Stomach (tissue), 4 donors: ENCODE measurements at regions not wholly inside any gene's neighbourhood (a gene's known extent, or its start where the extent isn't known, plus 50 kb on each side); places are given as distances from the start of the nearest gene placed in this dataset.

Experiments used
- EP300 ChIP-seq: sonication (generic); formaldehyde crosslinking; IDR thresholded peaks from one replicate; pipeline ENCODE4 v1.6.1; 2017; ENCODE audit warnings: antibody characterized with exemption
- POLR2A ChIP-seq, 4 donors: fragments of 450-650 bp; IDR thresholded peaks; one replicate each; pipeline ENCODE4 v1.6.1; 2016; ENCODE audit warnings: antibody characterized with exemption in 4 of 4, control low read depth in 2 of 4, mild to moderate bottlenecking in 1 of 4, moderate library complexity in 1 of 4
- TF ChIP-seq, protein P1 (sequence below), 7 experiments: fragments of 450-650 bp in 4 of 7; fragments of 200-600 bp in 3 of 7; sonication (generic) in 3 of 7; IDR thresholded peaks; one replicate each; pipeline ENCODE4 v1.5.1; 2016 to 2019; ENCODE audit warnings: antibody characterized with exemption in 7 of 7, control low read depth in 2 of 7, mild to moderate bottlenecking in 1 of 7

DNA sequence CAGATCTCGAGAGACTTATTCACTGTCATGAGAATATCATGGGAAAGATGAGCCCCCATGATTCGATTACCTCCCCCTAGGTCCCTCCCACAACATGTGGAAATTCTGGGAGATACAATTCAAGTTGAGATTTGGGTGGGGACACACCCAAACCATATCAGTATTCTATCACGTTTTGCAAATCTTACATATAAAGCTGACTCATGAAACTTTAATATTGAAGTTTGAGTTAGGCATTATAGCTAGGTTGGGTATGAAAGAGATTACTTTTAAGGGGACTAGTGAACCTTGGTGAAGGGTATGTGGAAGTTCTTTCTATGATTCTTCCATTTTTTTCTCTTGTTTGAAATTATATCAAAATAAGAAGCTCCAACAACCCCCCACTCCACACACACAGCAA is 117.7 kb upstream of the RASGRP1 start:
- TF ChIP-seq, protein P1, sequence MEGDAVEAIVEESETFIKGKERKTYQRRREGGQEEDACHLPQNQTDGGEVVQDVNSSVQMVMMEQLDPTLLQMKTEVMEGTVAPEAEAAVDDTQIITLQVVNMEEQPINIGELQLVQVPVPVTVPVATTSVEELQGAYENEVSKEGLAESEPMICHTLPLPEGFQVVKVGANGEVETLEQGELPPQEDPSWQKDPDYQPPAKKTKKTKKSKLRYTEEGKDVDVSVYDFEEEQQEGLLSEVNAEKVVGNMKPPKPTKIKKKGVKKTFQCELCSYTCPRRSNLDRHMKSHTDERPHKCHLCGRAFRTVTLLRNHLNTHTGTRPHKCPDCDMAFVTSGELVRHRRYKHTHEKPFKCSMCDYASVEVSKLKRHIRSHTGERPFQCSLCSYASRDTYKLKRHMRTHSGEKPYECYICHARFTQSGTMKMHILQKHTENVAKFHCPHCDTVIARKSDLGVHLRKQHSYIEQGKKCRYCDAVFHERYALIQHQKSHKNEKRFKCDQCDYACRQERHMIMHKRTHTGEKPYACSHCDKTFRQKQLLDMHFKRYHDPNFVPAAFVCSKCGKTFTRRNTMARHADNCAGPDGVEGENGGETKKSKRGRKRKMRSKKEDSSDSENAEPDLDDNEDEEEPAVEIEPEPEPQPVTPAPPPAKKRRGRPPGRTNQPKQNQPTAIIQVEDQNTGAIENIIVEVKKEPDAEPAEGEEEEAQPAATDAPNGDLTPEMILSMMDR (IDR thresholded peaks at IDR 0.05): no peak
- no peak for TF ChIP-seq POLR2A (IDR thresholded peaks at IDR 0.05)
- TF ChIP-seq EP300: no peak
